H1 (cell line): ENCODE measurements at regions not wholly inside any gene's neighbourhood (a gene's known extent, or its start where the extent isn't known, plus 50 kb on each side); places are given as distances from the start of the nearest gene placed in this dataset.

Source experiments
- CTCF ChIA-PET: fragments of 300-600 bp; sonication (Branson Sonifier 250); formaldehyde crosslinking; loops from one replicate; lab custom pipeline; 2021; ENCODE audit not compliant: partially characterized antibody; lab: Charles Lee
- POLR2A ChIA-PET: fragments of 300-600 bp; sonication (Branson Sonifier 250); formaldehyde crosslinking; loops from one replicate; lab custom pipeline; 2021; ENCODE audit warnings: inconsistent platforms; ENCODE audit not compliant: partially characterized antibody; lab: Charles Lee
- DNase-seq, 2 experiments: peaks; one replicate each; pipeline versions ENCODE4 v3.0.0 to v3.0.0-alpha.2; 2010 to 2022; ENCODE audit warnings: low spot score in 2 of 2, low read depth in 1 of 2, mixed read lengths in 1 of 2
- FAIRE-seq: peaks from 2 replicates; lab custom pipeline; 2011; peaks lifted over from hg19 to GRCh38; lab: Jason Lieb, UNC
- H2AFZ ChIP-seq: 2 replicates; pipeline ENCODE4 v1.8.1; 2012; ENCODE audit warnings: low read length, inconsistent platforms
- H2AK5ac ChIP-seq: 2 replicates; pipeline ENCODE4 v1.6.1; 2013; ENCODE audit warnings: low read depth, low read length
- H2BK120ac ChIP-seq: replicated peaks from 2 replicates; pipeline ENCODE3; 2013; ENCODE audit warnings: low read depth, low read length, inconsistent platforms
- H2BK12ac ChIP-seq: 2 replicates; pipeline ENCODE4 v1.6.1; 2013; ENCODE audit warnings: low read depth, low read length
- H2BK15ac ChIP-seq: 2 replicates; pipeline ENCODE4 v1.6.1; 2013; ENCODE audit warnings: low read length
- H2BK20ac ChIP-seq: 2 replicates; pipeline ENCODE4 v1.6.1; 2013; ENCODE audit warnings: low read length
- H2BK5ac ChIP-seq: 2 replicates; pipeline ENCODE4 v1.6.1; 2013; ENCODE audit warnings: low read depth, low read length
- H3K14ac ChIP-seq: 2 replicates; pipeline ENCODE4 v1.6.1; 2013; ENCODE audit warnings: inconsistent platforms; ENCODE audit not compliant: insufficient read length
- H3K18ac ChIP-seq: 2 replicates; pipeline ENCODE4 v1.6.1; 2013; ENCODE audit warnings: low read length; ENCODE audit errors: extremely low read depth
- H3K23ac ChIP-seq: 2 replicates; pipeline ENCODE4 v1.6.1; 2013; ENCODE audit warnings: inconsistent platforms; ENCODE audit not compliant: insufficient read length
- H3K23me2 ChIP-seq: 2 replicates; pipeline ENCODE4 v1.6.1; 2013; ENCODE audit warnings: low read depth, low read length
- H3K27ac ChIP-seq: 2 replicates; pipeline ENCODE4 v1.6.1; 2011; ENCODE audit warnings: low read depth, low read length, inconsistent platforms
- H3K27me3 ChIP-seq, 4 experiments: replicated peaks in 1 of 4; 1 replicate in 1 of 4; 2 replicates in 3 of 4; pipeline versions ENCODE4 v1.6.1 to v1.8.1; 2011 to 2013; ENCODE audit warnings: low read length in 3 of 4, mild to moderate bottlenecking in 3 of 4, inconsistent platforms in 2 of 4, mixed read lengths in 2 of 4, moderate library complexity in 1 of 4; ENCODE audit not compliant: control insufficient read depth in 3 of 4, insufficient read depth in 3 of 4; ENCODE audit errors: extremely low read depth in 1 of 4
- H3K36me3 ChIP-seq, 4 experiments: 2 replicates each; pipeline versions ENCODE4 v1.6.1 to v1.8.1; 2011 to 2013; ENCODE audit warnings: mild to moderate bottlenecking in 4 of 4, low read length in 3 of 4, moderate library complexity in 2 of 4, control low read depth in 1 of 4, inconsistent platforms in 1 of 4; ENCODE audit not compliant: insufficient read depth in 4 of 4, control insufficient read depth in 2 of 4
- H3K4ac ChIP-seq: replicated peaks from 2 replicates; pipeline ENCODE3; 2013; ENCODE audit warnings: low read length, low read depth, mixed read lengths, inconsistent platforms; ENCODE audit not compliant: insufficient read length
- H3K4me1 ChIP-seq, 4 experiments: replicated peaks in 1 of 4; 1 replicate in 1 of 4; 2 replicates in 3 of 4; pipeline versions ENCODE4 v1.6.1 to v1.8.1; 2011 to 2013; ENCODE audit warnings: low read length in 3 of 4, inconsistent platforms in 2 of 4, mixed read lengths in 1 of 4; ENCODE audit not compliant: insufficient read depth in 4 of 4, control insufficient read depth in 3 of 4
- H3K4me2 ChIP-seq, 2 experiments: 2 replicates each; pipeline versions ENCODE4 v1.6.1 to v1.8.1; 2011 to 2013; ENCODE audit warnings: low read depth in 2 of 2, low read length in 2 of 2, control low read depth in 1 of 2, inconsistent platforms in 1 of 2, mild to moderate bottlenecking in 1 of 2; ENCODE audit not compliant: insufficient read depth in 1 of 2
- H3K4me3 ChIP-seq, 4 experiments: fragments of 200-600, 300-600 bp in 1 of 4; sonication (generic), shearing (Covaris generic), sonication (Bioruptor Twin) in 1 of 4; 2 replicates each; pipeline versions ENCODE4 v1.5.1 to v1.8.1; 2011 to 2016; ENCODE audit warnings: low read length in 4 of 4, low read depth in 3 of 4, control low read depth in 2 of 4, inconsistent platforms in 2 of 4, mild to moderate bottlenecking in 2 of 4, mixed read lengths in 1 of 4, moderate library complexity in 1 of 4; ENCODE audit not compliant: insufficient read depth in 2 of 4; ENCODE audit errors: extremely low read depth in 1 of 4
- H3K56ac ChIP-seq: replicated peaks from 2 replicates; pipeline ENCODE3; 2013; ENCODE audit warnings: low read depth, mild to moderate bottlenecking, mixed read lengths, low read length, inconsistent platforms; ENCODE audit not compliant: insufficient read length
- H3K79me1 ChIP-seq: 2 replicates; pipeline ENCODE4 v1.6.1; 2013; ENCODE audit warnings: low read depth, low read length, control low read depth
- H3K79me2 ChIP-seq, 2 experiments: 2 replicates each; pipeline versions ENCODE4 v1.6.1 to v1.8.1; 2012 to 2013; ENCODE audit warnings: low read length in 2 of 2, mild to moderate bottlenecking in 2 of 2, inconsistent platforms in 1 of 2; ENCODE audit not compliant: insufficient read depth in 2 of 2, control insufficient read depth in 1 of 2
- H3K9ac ChIP-seq, 4 experiments: replicated peaks in 1 of 4; 1 replicate in 1 of 4; 2 replicates in 3 of 4; pipeline versions ENCODE4 v1.6.1 to v1.8.1; 2011 to 2013; ENCODE audit warnings: low read depth in 3 of 4, low read length in 3 of 4, control low read depth in 2 of 4, mild to moderate bottlenecking in 2 of 4, moderate library complexity in 2 of 4, inconsistent platforms in 1 of 4; ENCODE audit errors: extremely low read depth in 1 of 4
- H3K9me3 ChIP-seq, 2 experiments: 2 replicates each; pipeline versions ENCODE4 v1.6.1 to v1.8.1; 2012 to 2013; ENCODE audit warnings: mild to moderate bottlenecking in 2 of 2, moderate library complexity in 2 of 2, control low read depth in 1 of 2, inconsistent platforms in 1 of 2, low read depth in 1 of 2, low read length in 1 of 2, mixed read lengths in 1 of 2; ENCODE audit not compliant: insufficient read depth in 2 of 2
- H4K20me1 ChIP-seq, 2 experiments: replicated peaks in 1 of 2; 2 replicates each; pipeline versions ENCODE3 to v1.8.1; 2011 to 2013; ENCODE audit warnings: inconsistent platforms in 2 of 2, low read length in 2 of 2, mild to moderate bottlenecking in 1 of 2; ENCODE audit not compliant: insufficient read depth in 2 of 2, control insufficient read depth in 1 of 2
- H4K5ac ChIP-seq: 2 replicates; pipeline ENCODE4 v1.6.1; 2013; ENCODE audit warnings: low read length, low read depth, mixed read lengths, inconsistent platforms; ENCODE audit not compliant: insufficient read length
- H4K8ac ChIP-seq: 2 replicates; pipeline ENCODE4 v1.8.0; 2013; ENCODE audit warnings: mild to moderate bottlenecking, moderate library complexity, low read length, inconsistent platforms; ENCODE audit not compliant: insufficient read depth; ENCODE audit errors: extremely low read depth
- H4K91ac ChIP-seq: replicated peaks from 2 replicates; pipeline ENCODE3; 2013; ENCODE audit warnings: low read length, mixed read lengths, inconsistent platforms; ENCODE audit not compliant: insufficient read length
- CREB1 ChIP-seq: IDR thresholded peaks from 2 replicates; pipeline ENCODE4 v1.6.1; 2012; ENCODE audit warnings: inconsistent platforms
- E2F6 ChIP-seq: IDR thresholded peaks from 2 replicates; pipeline ENCODE4 v1.6.1; 2012; ENCODE audit warnings: inconsistent platforms
- EGR1 ChIP-seq: IDR thresholded peaks from 2 replicates; pipeline ENCODE4 v1.6.1; 2011; ENCODE audit warnings: low read depth, low read length, borderline replicate concordance
- EP300 ChIP-seq, 2 experiments: IDR thresholded peaks; 1 replicate in 1 of 2; 2 replicates in 1 of 2; pipeline ENCODE4 v1.6.1; 2011 to 2012; ENCODE audit warnings: low read depth in 2 of 2, low read length in 2 of 2, mild to moderate bottlenecking in 2 of 2, borderline replicate concordance in 1 of 2, inconsistent platforms in 1 of 2, moderate library complexity in 1 of 2
- MAFK ChIP-seq: IDR thresholded peaks from 2 replicates; pipeline ENCODE4 v1.6.1; 2012; ENCODE audit warnings: low read depth, mild to moderate bottlenecking, improper control_type of control experiment, low read length
- POU5F1 ChIP-seq: IDR thresholded peaks from 2 replicates; pipeline ENCODE4 v1.6.1; 2011; ENCODE audit warnings: low read depth, mild to moderate bottlenecking, low read length, moderate library complexity
- RAD21 ChIP-seq, 2 experiments: IDR thresholded peaks in 1 of 2; conservative IDR thresholded peaks in 1 of 2; 2 replicates each; pipeline ENCODE4 v1.6.1; 2011; ENCODE audit warnings: low read depth in 2 of 2, low read length in 2 of 2, improper control_type of control experiment in 1 of 2, inconsistent platforms in 1 of 2, mild to moderate bottlenecking in 1 of 2, moderate library complexity in 1 of 2
- RFX5 ChIP-seq: IDR thresholded peaks from 2 replicates; pipeline ENCODE4 v1.6.1; 2011; ENCODE audit warnings: low read depth, low read length, improper control_type of control experiment, borderline replicate concordance
- RXRA ChIP-seq: IDR thresholded peaks from 2 replicates; pipeline ENCODE4 v1.6.1; 2011; ENCODE audit warnings: low read depth, mild to moderate bottlenecking, low read length, moderate library complexity; ENCODE audit not compliant: insufficient read depth
- SAP30 ChIP-seq: fragments of 300-600 bp; sonication (generic); IDR thresholded peaks from 2 replicates; pipeline ENCODE4 v1.7.1; 2012; ENCODE audit warnings: low read length, moderate library complexity, mild to moderate bottlenecking, inconsistent platforms; ENCODE audit not compliant: insufficient read depth, insufficient replicate concordance
- WGBS, 2 experiments: shearing (Covaris generic) in 1 of 2; methylation state at CpG; one replicate each; pipeline versions ENCODE4 v1.1.6 to v1.1.7; 2013 to 2015; ENCODE audit warnings: low lambda C conversion rate in 2 of 2, mixed read lengths in 2 of 2, inconsistent platforms in 1 of 2, low coverage in 1 of 2, missing lambda C conversion rate in 1 of 2; ENCODE audit not compliant: insufficient replicate concordance in 2 of 2, insufficient coverage in 1 of 2, insufficient read length in 1 of 2; ENCODE audit errors: extremely low coverage in 1 of 2, missing lambda C conversion rate in 1 of 2; 5-methylcytosine and 5-hydroxymethylcytosine counted together

GRCh38 chr14:34129927-34130552, 179.2 kb upstream of the EGLN3 start:
- Histone ChIP-seq H3K27ac (no peak overlapping the region), H2BK120ac (no peak overlapping the region), H4K20me1 (no peaks in the 10 kb centered on the region), H3K4ac (no peak overlapping the region), H3K23ac (no peak overlapping the region), H3K23me2 (no peaks in the 10 kb centered on the region), H4K8ac (no peak overlapping the region), H3K4me2 (no peak overlapping the region), H4K91ac (no peak overlapping the region), H2BK5ac (no peak overlapping the region), H3K14ac (no peak overlapping the region), H3K4me3 (no peak overlapping the region), H3K9me3 (no peaks in the 10 kb centered on the region), H3K27me3 (no peaks in the 10 kb centered on the region), H3K9ac (no peak overlapping the region), H2BK12ac (no peak overlapping the region), H2AFZ (0 out of 2 replicates have a peak overlapping the region, but pooled peaks have one; percentile 20), H2BK20ac (no peak overlapping the region), H3K56ac (no peak overlapping the region), H3K79me1 (no peaks in the 10 kb centered on the region), H2BK15ac (no peak overlapping the region), H3K18ac (no peak overlapping the region), H4K5ac (no peak overlapping the region), H3K4me1 (no peaks in the 10 kb centered on the region), H3K79me2 (no peaks in the 10 kb centered on the region), H3K36me3 (no peaks in the 10 kb centered on the region), H2AK5ac (no peak overlapping the region)
- 87% methylated on average over 7 of the region's 7 CpGs; no CpG with 5 or more reads in 1 of the 2 experiments for WGBS, 2 experiments
- ChIA-PET POLR2A (no interaction called here), CTCF (interaction anchor here (1.4 to 1.7 kb wide), 2 partner anchors 32 to 33 kb away, joined by 3 to 6 read pairs; no protein-coding TSS in a partner anchor)
- DNase-seq (no peak), FAIRE-seq (no peak)
- TF ChIP-seq E2F6: no peak
- TF ChIP-seq RXRA: no peak
- no peak for TF ChIP-seq SAP30
- no peak for TF ChIP-seq RFX5
- TF ChIP-seq CREB1: no peak
- TF ChIP-seq EGR1: no peak
- no peak for TF ChIP-seq MAFK
- no peak for TF ChIP-seq POU5F1
- TF ChIP-seq EP300 (IDR thresholded peaks at IDR 0.05; ENCODE audit: borderline replicate concordance in 1 of 2, low read depth in 2 of 2, low read length in 2 of 2): no peak
- no peak for TF ChIP-seq RAD21 (IDR thresholded peaks at IDR 0.05 in 1 of 2, conservative IDR thresholded peaks at IDR 0.05 in 1 of 2; ENCODE audit: low read depth in 2 of 2, low read length in 2 of 2)
